ENCODE measurements at regions not wholly inside any gene's neighbourhood (a gene's known extent, or its start where the extent isn't known, plus 50 kb on each side); places are given as distances from the start of the nearest gene placed in this dataset.

DNA sequence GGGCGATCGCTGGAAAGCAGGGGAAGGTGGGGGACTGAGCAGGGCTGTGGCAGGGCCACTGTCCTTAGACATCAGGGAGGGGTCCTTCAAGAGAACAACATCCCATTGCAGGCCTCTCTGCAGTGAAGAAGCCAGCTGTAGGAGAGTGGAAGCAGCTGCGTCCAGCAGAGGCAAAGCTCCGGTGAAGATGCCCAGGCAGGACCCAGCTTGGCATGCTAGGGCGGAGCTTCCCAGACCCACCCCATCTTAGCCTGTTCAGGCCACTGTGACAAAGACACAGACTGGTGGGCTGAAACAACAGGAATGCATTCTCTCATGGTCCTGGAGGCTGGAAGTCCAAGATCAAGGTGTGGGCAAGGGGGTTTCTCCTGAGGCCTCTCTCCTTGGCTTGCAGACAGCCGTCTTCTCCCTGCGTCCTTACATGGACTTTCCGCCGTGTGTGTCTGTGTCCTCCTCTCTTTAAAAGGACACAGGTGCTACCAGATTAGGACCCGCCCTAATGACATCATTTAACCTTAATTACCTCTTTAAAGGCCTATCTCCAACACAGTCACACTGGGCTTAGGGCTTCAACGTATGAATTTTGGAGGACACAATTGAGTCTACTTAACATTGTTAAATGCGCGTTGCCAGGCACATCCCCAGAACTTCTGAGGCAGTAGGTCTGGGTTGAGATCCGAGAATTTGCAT is 178.1 kb upstream of the GRB10 start:
- Histone ChIP-seq H3K79me2 (ENCODE audit: low read length) (no peaks in the 10 kb centered on the region), H3F3A (ENCODE audit: low read length, unreplicated experiment) (no peaks in the 10 kb centered on the region), H3K4me2 (ENCODE audit: low read length) (no peak overlapping the region), H2AFZ (ENCODE audit: low read length) (no peak overlapping the region), H3K9me3 (ENCODE audit: low read length) (no peaks in the 10 kb centered on the region), H3K27me3 (ENCODE audit: low read length) (no peaks in the 10 kb centered on the region), H3K9ac (ENCODE audit: low read length) (no peak overlapping the region), H3K36me3 (ENCODE audit: low read depth, low read length) (no peaks in the 10 kb centered on the region), H3K9me2 (replicated peaks; ENCODE audit: low read length) (no peaks in the 10 kb centered on the region), H4K20me1 (ENCODE audit: low read length) (no peaks in the 10 kb centered on the region), H3K4me3 (ENCODE audit: low read length) (no peak overlapping the region), H3K27ac (ENCODE audit: low read length) (no peak overlapping the region), H3K4me1 (ENCODE audit: insufficient read depth, low read length) (peaks cover 30% of the 10 kb centered on the region)
- ATAC-seq = no peak
- BruUV-seq (replicated peaks) = no TSS peak
- CTCF ChIA-PET = no interaction called here
- intact Hi-C loops (cut with micrococcal nuclease) = loop anchor here (5.0 kb wide), 4 partner anchors 72 to 133 kb away; no protein-coding TSS in a partner anchor
- POLR2A ChIA-PET (ENCODE audit: unreplicated experiment) = no interaction called here
- TF ChIP-seq EZH2phosphoT487 (IDR thresholded peaks at IDR 0.05; ENCODE audit: borderline replicate concordance, low read length) (no peak), EZH2 (IDR thresholded peaks at IDR 0.05; ENCODE audit: low read length, unreplicated experiment) (no peak)
- TF ChIP-seq, protein P1, sequence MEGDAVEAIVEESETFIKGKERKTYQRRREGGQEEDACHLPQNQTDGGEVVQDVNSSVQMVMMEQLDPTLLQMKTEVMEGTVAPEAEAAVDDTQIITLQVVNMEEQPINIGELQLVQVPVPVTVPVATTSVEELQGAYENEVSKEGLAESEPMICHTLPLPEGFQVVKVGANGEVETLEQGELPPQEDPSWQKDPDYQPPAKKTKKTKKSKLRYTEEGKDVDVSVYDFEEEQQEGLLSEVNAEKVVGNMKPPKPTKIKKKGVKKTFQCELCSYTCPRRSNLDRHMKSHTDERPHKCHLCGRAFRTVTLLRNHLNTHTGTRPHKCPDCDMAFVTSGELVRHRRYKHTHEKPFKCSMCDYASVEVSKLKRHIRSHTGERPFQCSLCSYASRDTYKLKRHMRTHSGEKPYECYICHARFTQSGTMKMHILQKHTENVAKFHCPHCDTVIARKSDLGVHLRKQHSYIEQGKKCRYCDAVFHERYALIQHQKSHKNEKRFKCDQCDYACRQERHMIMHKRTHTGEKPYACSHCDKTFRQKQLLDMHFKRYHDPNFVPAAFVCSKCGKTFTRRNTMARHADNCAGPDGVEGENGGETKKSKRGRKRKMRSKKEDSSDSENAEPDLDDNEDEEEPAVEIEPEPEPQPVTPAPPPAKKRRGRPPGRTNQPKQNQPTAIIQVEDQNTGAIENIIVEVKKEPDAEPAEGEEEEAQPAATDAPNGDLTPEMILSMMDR (conservative IDR thresholded peaks at IDR 0.05; ENCODE audit: low read depth, low read length) = no peak
- DNase-seq = no peak

DNA sequence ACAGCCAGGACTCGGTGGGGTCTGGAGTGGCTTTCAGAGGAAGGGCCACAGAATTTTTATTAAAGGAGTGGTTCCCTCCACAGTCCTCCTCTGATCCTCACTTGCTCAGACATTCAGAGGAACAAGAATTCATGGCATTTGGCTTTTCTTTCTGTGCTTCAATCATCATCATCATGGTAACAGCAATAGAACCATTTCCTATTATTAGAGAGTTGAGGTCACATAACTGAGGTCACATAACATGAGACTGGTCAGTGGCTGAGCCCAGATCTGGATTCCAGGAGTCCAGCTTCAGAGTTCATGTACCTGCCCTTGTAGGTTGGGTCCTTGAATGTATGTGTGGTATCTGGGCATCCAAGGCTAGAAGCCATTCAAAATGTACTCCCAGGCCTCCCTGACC is 177.3 kb upstream of the GRB10 start:
- no peaks in the 10 kb centered on the region for H3K9me2 ChIP-seq (replicated peaks; ENCODE audit: low read length)
- no peak overlapping the region for H3K4me3 ChIP-seq (ENCODE audit: low read length)
- intact Hi-C loops (cut with micrococcal nuclease) = loop anchor here (5.0 kb wide), 4 partner anchors 72 to 133 kb away; no protein-coding TSS in a partner anchor
- no peaks in the 10 kb centered on the region for H4K20me1 ChIP-seq (ENCODE audit: low read length)
- ChIA-PET CTCF (no interaction called here), POLR2A (ENCODE audit: unreplicated experiment) (no interaction called here)
- H3K36me3 ChIP-seq (ENCODE audit: low read depth, low read length) = no peaks in the 10 kb centered on the region
- H3K4me1 ChIP-seq (ENCODE audit: insufficient read depth, low read length) = peaks cover 30% of the 10 kb centered on the region
- H3K79me2 ChIP-seq (ENCODE audit: low read length) = no peaks in the 10 kb centered on the region
- no peak overlapping the region for H3K4me2 ChIP-seq (ENCODE audit: low read length)
- ATAC-seq (no peak), DNase-seq (no peak)
- no peaks in the 10 kb centered on the region for H3K27me3 ChIP-seq (ENCODE audit: low read length)
- TF ChIP-seq EZH2 (IDR thresholded peaks at IDR 0.05; ENCODE audit: low read length, unreplicated experiment) = no peak
- TF ChIP-seq, protein P1 (conservative IDR thresholded peaks at IDR 0.05; ENCODE audit: low read depth, low read length) = no peak
- no peak for TF ChIP-seq EZH2phosphoT487 (IDR thresholded peaks at IDR 0.05; ENCODE audit: borderline replicate concordance, low read length)
- no peak overlapping the region for H3K27ac ChIP-seq (ENCODE audit: low read length)
- H3K9me3 ChIP-seq (ENCODE audit: low read length) = no peaks in the 10 kb centered on the region
- H2AFZ ChIP-seq (ENCODE audit: low read length) = no peak overlapping the region
- H3K9ac ChIP-seq (ENCODE audit: low read length) = no peak overlapping the region
- BruUV-seq (replicated peaks) = no TSS peak
- no peaks in the 10 kb centered on the region for H3F3A ChIP-seq (ENCODE audit: low read length, unreplicated experiment)

DNA sequence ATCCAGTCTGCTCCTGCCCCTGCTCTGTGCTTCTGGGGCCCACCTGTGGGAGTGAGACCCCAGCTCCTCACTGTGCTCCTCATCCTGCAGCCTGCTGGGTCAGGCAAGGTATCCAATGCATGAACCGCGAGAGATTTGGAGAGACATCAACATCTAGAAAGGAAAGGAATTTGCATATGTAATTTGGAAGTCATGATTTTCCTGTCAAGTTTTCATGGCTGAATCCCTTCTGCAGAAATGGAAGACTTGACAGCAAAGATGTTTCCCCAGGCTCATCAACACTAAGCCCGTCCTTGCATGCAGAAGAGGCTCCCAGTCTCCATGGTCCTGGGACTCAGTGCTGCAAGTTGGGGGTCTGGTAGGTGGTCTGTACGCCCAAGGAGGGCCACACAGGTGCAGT is 176.9 kb upstream of the GRB10 start:
- DNase-seq (no peak), ATAC-seq (no peak)
- no peaks in the 10 kb centered on the region for H3K9me2 ChIP-seq (replicated peaks; ENCODE audit: low read length)
- peaks cover 35% of the 10 kb centered on the region for H3K4me1 ChIP-seq (ENCODE audit: insufficient read depth, low read length)
- no peak overlapping the region for H3K27ac ChIP-seq (ENCODE audit: low read length)
- CTCF ChIA-PET = no interaction called here
- H2AFZ ChIP-seq (ENCODE audit: low read length) = no peak overlapping the region
- H3F3A ChIP-seq (ENCODE audit: low read length, unreplicated experiment) = no peaks in the 10 kb centered on the region
- H3K79me2 ChIP-seq (ENCODE audit: low read length) = no peaks in the 10 kb centered on the region
- H3K9ac ChIP-seq (ENCODE audit: low read length) = no peak overlapping the region
- H3K36me3 ChIP-seq (ENCODE audit: low read depth, low read length) = no peaks in the 10 kb centered on the region
- H3K4me3 ChIP-seq (ENCODE audit: low read length) = no peak overlapping the region
- H3K27me3 ChIP-seq (ENCODE audit: low read length) = no peaks in the 10 kb centered on the region
- H3K4me2 ChIP-seq (ENCODE audit: low read length) = no peak overlapping the region
- H3K9me3 ChIP-seq (ENCODE audit: low read length) = no peaks in the 10 kb centered on the region
- BruUV-seq (replicated peaks) = no TSS peak
- POLR2A ChIA-PET (ENCODE audit: unreplicated experiment) = no interaction called here
- TF ChIP-seq EZH2 (IDR thresholded peaks at IDR 0.05; ENCODE audit: low read length, unreplicated experiment) = no peak
- TF ChIP-seq, protein P1 (conservative IDR thresholded peaks at IDR 0.05; ENCODE audit: low read depth, low read length) = no peak
- TF ChIP-seq EZH2phosphoT487 (IDR thresholded peaks at IDR 0.05; ENCODE audit: borderline replicate concordance, low read length) = no peak
- no peaks in the 10 kb centered on the region for H4K20me1 ChIP-seq (ENCODE audit: low read length)
- intact Hi-C loops (cut with micrococcal nuclease) = no loop called here

Measured in PC-3 (cell line).